Pancreas (tissue), 10 donors: ENCODE measurements at regions not wholly inside any gene's neighbourhood (a gene's known extent, or its start where the extent isn't known, plus 50 kb on each side); places are given as distances from the start of the nearest gene placed in this dataset.

Experiments
- ATAC-seq, 4 donors: fragments of 200-7000 bp; cut with Tn5 transposase; one replicate each; pipeline versions ENCODE4 v1.8.0 to v1.9.1; 2020; ENCODE audit warnings: mild to moderate bottlenecking in 4 of 4, moderate library complexity in 4 of 4
- DNase-seq, 6 donors: peaks; one replicate each; pipeline ENCODE4 v3.0.0-alpha.2; 2020
- FAIRE-seq: peaks from 2 replicates; lab custom pipeline; 2012; peaks lifted over from hg19 to GRCh38; lab: Jason Lieb, UNC
- H3K27ac ChIP-seq, 4 donors: fragments of 200-600 bp; sonication (generic); 1 replicate in 3 of 4; 2 replicates in 1 of 4; pipeline versions ENCODE4 v1.5.0 to v1.8.0; 2020
- H3K27me3 ChIP-seq, 4 donors: fragments of 200-600 bp; one replicate each; pipeline ENCODE4 v1.8.0; 2021
- H3K36me3 ChIP-seq, 3 donors: fragments of 200-600 bp; sonication (generic) in 1 of 3; one replicate each; pipeline versions ENCODE4 v1.5.0 to v1.8.0; 2020 to 2021
- H3K4me1 ChIP-seq, 3 donors: fragments of 200-600 bp; one replicate each; pipeline ENCODE4 v1.8.0; 2021
- H3K4me3 ChIP-seq, 4 donors: fragments of 200-600 bp; sonication (generic) in 2 of 4; one replicate each; pipeline versions ENCODE4 v1.5.0 to v1.8.0; 2020 to 2021
- H3K9me3 ChIP-seq, 4 donors: fragments of 200-600 bp; one replicate each; pipeline ENCODE4 v1.8.0; 2021
- CTCF ChIP-seq, 4 donors: fragments of 200-600 bp; sonication (generic) in 3 of 4; IDR thresholded peaks; one replicate each; pipeline versions ENCODE4 v1.5.0 to v1.8.0; 2021; ENCODE audit warnings: antibody characterized with exemption in 4 of 4
- WGBS, 2 donors: extraction: QIAGEN DNeasy Blood & Tissue Kit; methylation state at CpG; one replicate each; pipeline ENCODE4 v1.1.7; 2013; 5-methylcytosine and 5-hydroxymethylcytosine counted together
- intact Hi-C, 3 donors: fragments of 100-400 bp; cut with DNase I; formaldehyde crosslinking; loops; one replicate each; pipeline versions ENCODE4 v1.11.1 to v1.14.2; 2022
- donor health status: healthy with polysubstance abuse.
- donor health status: DM: no; HTN: no; CAD: no; lungs with moderate emphysema.
- donor health status: DM: no; HTN: no; CAD: no.
- donor health status: control.
- donor health status: control.
- donor health status: Bipolar disorder and iron deficiency.
- donor health status: DM: yes; HTN: yes; CAD: no.
- donor health status: DM: no; HTN: no; CAD: no.
- donor health status: DM: no; HTN: no; CAD: no.
- donor health status: DM: yes; HTN: yes; CAD: no.

- TF ChIP-seq CTCF (IDR thresholded peaks at IDR 0.05): no peak
- Histone ChIP-seq H3K9me3 (no peaks in the 10 kb centered on the region), H3K4me3 (no peak overlapping the region), H3K27ac (no peak overlapping the region), H3K4me1 (no peaks in the 10 kb centered on the region), H3K36me3 (no peaks in the 10 kb centered on the region), H3K27me3 (no peaks in the 10 kb centered on the region)
- DNase-seq (no peak), ATAC-seq (no peak), FAIRE-seq (no peak)
- intact Hi-C loops: no loop called here
Measured at GRCh38 chr7:112554591-112554990, 73.8 kb downstream of the LSMEM1 start.

GRCh38 chr7:112556633-112557032 lies 75.8 kb downstream of the LSMEM1 start:
- DNase-seq: no peak

GRCh38 chr7:112566442-112567324 lies 85.9 kb downstream of the LSMEM1 start:
- ATAC-seq (no peak), FAIRE-seq (no peak)
- H3K4me3 ChIP-seq: no peak overlapping the region

More at GRCh38 chr7:112556633-112557032, 75.8 kb downstream of the LSMEM1 start:
- intact Hi-C loops: no loop called here
- TF ChIP-seq CTCF (IDR thresholded peaks at IDR 0.05): no peak
- ATAC-seq (no peak), FAIRE-seq (no peak)
- Histone ChIP-seq H3K27me3 (no peaks in the 10 kb centered on the region), H3K27ac (no peak overlapping the region), H3K36me3 (no peaks in the 10 kb centered on the region), H3K4me3 (no peak overlapping the region), H3K4me1 (no peaks in the 10 kb centered on the region), H3K9me3 (no peaks in the 10 kb centered on the region)
- WGBS, 2 donors: 88 to 92% methylated on average over 1 of the region's 1 CpG

GRCh38 chr7:112567388-112567787 lies 86.6 kb downstream of the LSMEM1 start:
- H3K4me3 ChIP-seq: no peak overlapping the region
- H3K36me3 ChIP-seq: no peaks in the 10 kb centered on the region
- peaks cover 0 to 4% (median 3%) of the 10 kb centered on the region in 3 donors for H3K4me1 ChIP-seq
- FAIRE-seq: no peak
- 89 to 93% methylated on average over 2 of the region's 2 CpGs for WGBS, 2 donors
- ATAC-seq: no peak
- no peak for DNase-seq
- intact Hi-C loops: no loop called here
- no peaks in the 10 kb centered on the region for H3K27me3 ChIP-seq
- H3K27ac ChIP-seq: no peak overlapping the region
- TF ChIP-seq CTCF (IDR thresholded peaks at IDR 0.05): no peak
- H3K9me3 ChIP-seq: no peaks in the 10 kb centered on the region

More at GRCh38 chr7:112566442-112567324, 85.9 kb downstream of the LSMEM1 start:
- WGBS, 2 donors: 64 to 69% methylated on average over 8 of the region's 8 CpGs
- H3K9me3 ChIP-seq: no peaks in the 10 kb centered on the region
- H3K27me3 ChIP-seq: no peaks in the 10 kb centered on the region
- no peaks in the 10 kb centered on the region for H3K4me1 ChIP-seq
- H3K36me3 ChIP-seq: no peaks in the 10 kb centered on the region
- DNase-seq: no peak
- TF ChIP-seq CTCF (IDR thresholded peaks at IDR 0.05): no peak
- no peak overlapping the region for H3K27ac ChIP-seq
- intact Hi-C loops: no loop called here
